Liver (tissue), 2 donors: ENCODE measurements at regions not wholly inside any gene's neighbourhood (a gene's known extent, or its start where the extent isn't known, plus 50 kb on each side); places are given as distances from the start of the nearest gene placed in this dataset.

Experiments used
- CTCF ChIP-seq: fragments of 150-350 bp; IDR thresholded peaks from 2 replicates; pipeline ENCODE4 v1.5.1; 2017; ENCODE audit warnings: improper control_type of control experiment, low read depth, low read length; ENCODE audit not compliant: missing input control
- ZBTB33 ChIP-seq: IDR thresholded peaks from 2 replicates; pipeline ENCODE4 v1.6.1; 2016; ENCODE audit warnings: antibody characterized with exemption
- donor health status: healthy.

GRCh38 chr11:37905707-37906417 lies 1307.8 kb upstream of the RAG2 start:
- TF ChIP-seq CTCF (no peak), ZBTB33 (no peak)
